IPS DF 4.7 (cell line): ENCODE measurements at regions not wholly inside any gene's neighbourhood (a gene's known extent, or its start where the extent isn't known, plus 50 kb on each side); places are given as distances from the start of the nearest gene placed in this dataset.
"Not testable (repeated sequence)": the region's sequence is repeated elsewhere in the genome, so short reads cannot be mapped to it uniquely, and the experiment has no call there.

Experiments used
- DNase-seq: peaks from one replicate; pipeline ENCODE4 v3.0.0-alpha.2; 2013; ENCODE audit warnings: low spot score; ENCODE audit errors: extremely low read depth

- no peak for DNase-seq
Measured at GRCh38 chr1:102687383-102687782, 420.9 kb downstream of the COL11A1 start.

GRCh38 chr1:102661481-102661880, 446.8 kb downstream of the COL11A1 start:
- no peak for DNase-seq

- DNase-seq = not testable (repeated sequence)
Measured at GRCh38 chr1:102659876-102660483, 448.3 kb downstream of the COL11A1 start.

GRCh38 chr1:102655034-102655433, 453.3 kb downstream of the COL11A1 start:
- DNase-seq = no peak

- no peak for DNase-seq
Measured at GRCh38 chr1:102640872-102641271, 467.4 kb downstream of the COL11A1 start.

GRCh38 chr1:102640312-102640711, 468.0 kb downstream of the COL11A1 start:
- DNase-seq = no peak

GRCh38 chr1:102631691-102632090, 476.6 kb downstream of the COL11A1 start:
- no peak for DNase-seq

- DNase-seq = no peak
Measured at GRCh38 chr1:102630041-102630440, 478.3 kb downstream of the COL11A1 start.

GRCh38 chr1:102628109-102628613, 480.2 kb downstream of the COL11A1 start:
- DNase-seq = no peak

- DNase-seq = no peak
Measured at GRCh38 chr1:102627145-102627544, 481.2 kb downstream of the COL11A1 start.

GRCh38 chr1:102615896-102616295, 492.4 kb downstream of the COL11A1 start:
- DNase-seq = no peak

GRCh38 chr1:102595106-102595505, 513.2 kb downstream of the COL11A1 start:
- DNase-seq = no peak

GRCh38 chr1:102593276-102593675, 515.0 kb downstream of the COL11A1 start:
- no peak for DNase-seq

- no peak for DNase-seq
Measured at GRCh38 chr1:102588536-102588935, 519.8 kb downstream of the COL11A1 start.

GRCh38 chr1:102586022-102586421, 522.3 kb downstream of the COL11A1 start:
- no peak for DNase-seq

- DNase-seq = no peak
Measured at GRCh38 chr1:102580806-102581205, 527.5 kb downstream of the COL11A1 start.

GRCh38 chr1:102578804-102579203, 529.5 kb downstream of the COL11A1 start:
- DNase-seq = no peak

- no peak for DNase-seq
Measured at GRCh38 chr1:102572637-102573036, 535.7 kb downstream of the COL11A1 start.

- no peak for DNase-seq
Measured at GRCh38 chr1:102566182-102566581, 542.1 kb downstream of the COL11A1 start.

GRCh38 chr1:102562380-102562779, 545.9 kb downstream of the COL11A1 start:
- no peak for DNase-seq

- peak; percentile 56 for DNase-seq
Measured at GRCh38 chr1:102550729-102551384, 554.1 kb upstream of the OLFM3 start.

- DNase-seq = no peak
Measured at GRCh38 chr1:102546251-102546650, 549.5 kb upstream of the OLFM3 start.
